Thyroid gland (tissue), 4 donors: ENCODE measurements at regions not wholly inside any gene's neighbourhood (a gene's known extent, or its start where the extent isn't known, plus 50 kb on each side); places are given as distances from the start of the nearest gene placed in this dataset.

Experiments used
- CTCF ChIP-seq, 6 experiments: fragments of 200-600 bp in 3 of 6; fragments of 450-650 bp in 3 of 6; sonication (generic) in 3 of 6; IDR thresholded peaks; one replicate each; pipeline ENCODE4 v1.5.1; 2016 to 2019; ENCODE audit warnings: antibody characterized with exemption in 6 of 6, mild to moderate bottlenecking in 2 of 6, inconsistent platforms in 1 of 6, moderate library complexity in 1 of 6
- POLR2A ChIP-seq, 2 donors: fragments of 450-650 bp; IDR thresholded peaks; one replicate each; pipeline ENCODE4 v1.6.1; 2017; ENCODE audit warnings: antibody characterized with exemption in 2 of 2, mild to moderate bottlenecking in 2 of 2, moderate library complexity in 1 of 2

DNA sequence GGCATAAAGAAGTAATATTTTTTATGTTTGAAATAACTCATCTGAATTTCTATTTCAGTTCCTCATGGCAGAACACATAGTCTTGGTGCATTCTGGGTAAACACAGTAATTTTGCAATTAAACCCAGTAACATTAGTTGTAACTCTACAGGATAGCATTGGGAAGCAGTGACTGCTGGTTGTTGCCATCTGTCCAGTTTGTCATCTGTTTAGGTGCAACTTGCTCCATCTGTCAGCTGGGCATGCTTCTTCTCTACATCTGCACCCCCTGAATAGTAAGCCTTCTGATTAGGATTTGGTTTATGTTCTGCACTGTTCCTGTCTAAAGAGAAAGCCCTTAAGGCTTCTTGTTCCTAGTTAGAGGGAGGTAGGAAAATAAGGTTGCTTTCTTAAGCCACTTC lies 63.5 kb upstream of the CSNK1A1L start:
- TF ChIP-seq CTCF (IDR thresholded peaks at IDR 0.05) (no peak), POLR2A (IDR thresholded peaks at IDR 0.05) (no peak)
